GM23338 (cell line): ENCODE measurements at regions not wholly inside any gene's neighbourhood (a gene's known extent, or its start where the extent isn't known, plus 50 kb on each side); places are given as distances from the start of the nearest gene placed in this dataset.

Source experiments
- EZH2 ChIP-seq: fragments of 200-600 bp; sonication (generic); IDR thresholded peaks from one replicate; pipeline ENCODE4 v1.8.0; 2017; ENCODE audit warnings: antibody characterized with exemption, mild to moderate bottlenecking, low read depth; ENCODE audit not compliant: unreplicated experiment
- EZH2phosphoT487 ChIP-seq: fragments of 200-600 bp; sonication (generic); IDR thresholded peaks from one replicate; pipeline ENCODE4 v1.8.1; 2018; ENCODE audit warnings: antibody characterized with exemption; ENCODE audit not compliant: unreplicated experiment
- JUNB ChIP-seq: IDR thresholded peaks from one replicate; pipeline ENCODE4 v1.6.1; 2016; ENCODE audit warnings: antibody characterized with exemption; ENCODE audit not compliant: unreplicated experiment
- NANOG ChIP-seq: IDR thresholded peaks from 2 replicates; pipeline ENCODE4 v1.6.1; 2016; ENCODE audit warnings: antibody characterized with exemption, borderline replicate concordance
- POLR2AphosphoS5 ChIP-seq: IDR thresholded peaks from 2 replicates; pipeline ENCODE4 v1.6.1; 2016; ENCODE audit warnings: antibody characterized with exemption, low read depth
- STAT1 ChIP-seq: IDR thresholded peaks from one replicate; pipeline ENCODE4 v1.6.1; 2016; ENCODE audit warnings: antibody characterized with exemption; ENCODE audit not compliant: unreplicated experiment
- TF ChIP-seq, protein P1 (sequence below), 2 experiments: fragments of 200-600 bp in 1 of 2; sonication (generic) in 1 of 2; conservative IDR thresholded peaks; 2 replicates each; pipeline versions ENCODE4 v1.5.1 to v1.6.1; 2016 to 2017; ENCODE audit warnings: antibody characterized with exemption in 2 of 2, low read depth in 2 of 2, mild to moderate bottlenecking in 2 of 2, moderate library complexity in 1 of 2
- TF ChIP-seq, protein P2 (sequence below): IDR thresholded peaks from one replicate; pipeline ENCODE4 v1.6.1; 2018; ENCODE audit warnings: antibody characterized with exemption; ENCODE audit not compliant: unreplicated experiment
- TF ChIP-seq, protein P3 (sequence below): fragments of 250-450 bp; sonication (Bioruptor Pico); IDR thresholded peaks from 2 replicates; pipeline ENCODE4 v1.5.0; 2020; ENCODE audit warnings: mild to moderate bottlenecking, moderate library complexity

DNA sequence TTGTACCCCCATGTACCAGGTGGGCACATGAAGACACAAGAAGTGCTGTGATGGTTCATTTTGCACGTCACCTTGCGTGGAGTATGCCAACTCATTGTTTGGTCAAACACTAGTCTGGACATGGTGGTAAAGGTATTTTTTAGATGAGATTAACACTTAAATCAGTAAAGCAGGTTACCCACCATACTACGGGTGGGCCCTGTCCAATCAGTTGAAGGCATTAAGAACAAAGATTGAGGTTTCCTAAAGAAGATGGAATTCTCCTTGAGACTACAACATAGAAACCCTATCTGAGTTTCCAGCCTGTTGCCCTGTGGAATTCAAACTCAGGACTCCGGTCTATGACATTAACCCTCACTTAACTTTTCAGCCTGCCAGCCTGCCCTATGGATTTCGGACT lies 118.4 kb downstream of the RPLP1 start:
- TF ChIP-seq EZH2phosphoT487 (no peak), POLR2AphosphoS5 (no peak), EZH2 (no peak), JUNB (no peak), NANOG (no peak), STAT1 (no peak)
- TF ChIP-seq, protein P1, sequence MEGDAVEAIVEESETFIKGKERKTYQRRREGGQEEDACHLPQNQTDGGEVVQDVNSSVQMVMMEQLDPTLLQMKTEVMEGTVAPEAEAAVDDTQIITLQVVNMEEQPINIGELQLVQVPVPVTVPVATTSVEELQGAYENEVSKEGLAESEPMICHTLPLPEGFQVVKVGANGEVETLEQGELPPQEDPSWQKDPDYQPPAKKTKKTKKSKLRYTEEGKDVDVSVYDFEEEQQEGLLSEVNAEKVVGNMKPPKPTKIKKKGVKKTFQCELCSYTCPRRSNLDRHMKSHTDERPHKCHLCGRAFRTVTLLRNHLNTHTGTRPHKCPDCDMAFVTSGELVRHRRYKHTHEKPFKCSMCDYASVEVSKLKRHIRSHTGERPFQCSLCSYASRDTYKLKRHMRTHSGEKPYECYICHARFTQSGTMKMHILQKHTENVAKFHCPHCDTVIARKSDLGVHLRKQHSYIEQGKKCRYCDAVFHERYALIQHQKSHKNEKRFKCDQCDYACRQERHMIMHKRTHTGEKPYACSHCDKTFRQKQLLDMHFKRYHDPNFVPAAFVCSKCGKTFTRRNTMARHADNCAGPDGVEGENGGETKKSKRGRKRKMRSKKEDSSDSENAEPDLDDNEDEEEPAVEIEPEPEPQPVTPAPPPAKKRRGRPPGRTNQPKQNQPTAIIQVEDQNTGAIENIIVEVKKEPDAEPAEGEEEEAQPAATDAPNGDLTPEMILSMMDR (conservative IDR thresholded peaks at IDR 0.05; ENCODE audit: low read depth in 2 of 2): no peak
- TF ChIP-seq, protein P2, sequence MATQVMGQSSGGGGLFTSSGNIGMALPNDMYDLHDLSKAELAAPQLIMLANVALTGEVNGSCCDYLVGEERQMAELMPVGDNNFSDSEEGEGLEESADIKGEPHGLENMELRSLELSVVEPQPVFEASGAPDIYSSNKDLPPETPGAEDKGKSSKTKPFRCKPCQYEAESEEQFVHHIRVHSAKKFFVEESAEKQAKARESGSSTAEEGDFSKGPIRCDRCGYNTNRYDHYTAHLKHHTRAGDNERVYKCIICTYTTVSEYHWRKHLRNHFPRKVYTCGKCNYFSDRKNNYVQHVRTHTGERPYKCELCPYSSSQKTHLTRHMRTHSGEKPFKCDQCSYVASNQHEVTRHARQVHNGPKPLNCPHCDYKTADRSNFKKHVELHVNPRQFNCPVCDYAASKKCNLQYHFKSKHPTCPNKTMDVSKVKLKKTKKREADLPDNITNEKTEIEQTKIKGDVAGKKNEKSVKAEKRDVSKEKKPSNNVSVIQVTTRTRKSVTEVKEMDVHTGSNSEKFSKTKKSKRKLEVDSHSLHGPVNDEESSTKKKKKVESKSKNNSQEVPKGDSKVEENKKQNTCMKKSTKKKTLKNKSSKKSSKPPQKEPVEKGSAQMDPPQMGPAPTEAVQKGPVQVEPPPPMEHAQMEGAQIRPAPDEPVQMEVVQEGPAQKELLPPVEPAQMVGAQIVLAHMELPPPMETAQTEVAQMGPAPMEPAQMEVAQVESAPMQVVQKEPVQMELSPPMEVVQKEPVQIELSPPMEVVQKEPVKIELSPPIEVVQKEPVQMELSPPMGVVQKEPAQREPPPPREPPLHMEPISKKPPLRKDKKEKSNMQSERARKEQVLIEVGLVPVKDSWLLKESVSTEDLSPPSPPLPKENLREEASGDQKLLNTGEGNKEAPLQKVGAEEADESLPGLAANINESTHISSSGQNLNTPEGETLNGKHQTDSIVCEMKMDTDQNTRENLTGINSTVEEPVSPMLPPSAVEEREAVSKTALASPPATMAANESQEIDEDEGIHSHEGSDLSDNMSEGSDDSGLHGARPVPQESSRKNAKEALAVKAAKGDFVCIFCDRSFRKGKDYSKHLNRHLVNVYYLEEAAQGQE: no peak
- TF ChIP-seq, protein P3, sequence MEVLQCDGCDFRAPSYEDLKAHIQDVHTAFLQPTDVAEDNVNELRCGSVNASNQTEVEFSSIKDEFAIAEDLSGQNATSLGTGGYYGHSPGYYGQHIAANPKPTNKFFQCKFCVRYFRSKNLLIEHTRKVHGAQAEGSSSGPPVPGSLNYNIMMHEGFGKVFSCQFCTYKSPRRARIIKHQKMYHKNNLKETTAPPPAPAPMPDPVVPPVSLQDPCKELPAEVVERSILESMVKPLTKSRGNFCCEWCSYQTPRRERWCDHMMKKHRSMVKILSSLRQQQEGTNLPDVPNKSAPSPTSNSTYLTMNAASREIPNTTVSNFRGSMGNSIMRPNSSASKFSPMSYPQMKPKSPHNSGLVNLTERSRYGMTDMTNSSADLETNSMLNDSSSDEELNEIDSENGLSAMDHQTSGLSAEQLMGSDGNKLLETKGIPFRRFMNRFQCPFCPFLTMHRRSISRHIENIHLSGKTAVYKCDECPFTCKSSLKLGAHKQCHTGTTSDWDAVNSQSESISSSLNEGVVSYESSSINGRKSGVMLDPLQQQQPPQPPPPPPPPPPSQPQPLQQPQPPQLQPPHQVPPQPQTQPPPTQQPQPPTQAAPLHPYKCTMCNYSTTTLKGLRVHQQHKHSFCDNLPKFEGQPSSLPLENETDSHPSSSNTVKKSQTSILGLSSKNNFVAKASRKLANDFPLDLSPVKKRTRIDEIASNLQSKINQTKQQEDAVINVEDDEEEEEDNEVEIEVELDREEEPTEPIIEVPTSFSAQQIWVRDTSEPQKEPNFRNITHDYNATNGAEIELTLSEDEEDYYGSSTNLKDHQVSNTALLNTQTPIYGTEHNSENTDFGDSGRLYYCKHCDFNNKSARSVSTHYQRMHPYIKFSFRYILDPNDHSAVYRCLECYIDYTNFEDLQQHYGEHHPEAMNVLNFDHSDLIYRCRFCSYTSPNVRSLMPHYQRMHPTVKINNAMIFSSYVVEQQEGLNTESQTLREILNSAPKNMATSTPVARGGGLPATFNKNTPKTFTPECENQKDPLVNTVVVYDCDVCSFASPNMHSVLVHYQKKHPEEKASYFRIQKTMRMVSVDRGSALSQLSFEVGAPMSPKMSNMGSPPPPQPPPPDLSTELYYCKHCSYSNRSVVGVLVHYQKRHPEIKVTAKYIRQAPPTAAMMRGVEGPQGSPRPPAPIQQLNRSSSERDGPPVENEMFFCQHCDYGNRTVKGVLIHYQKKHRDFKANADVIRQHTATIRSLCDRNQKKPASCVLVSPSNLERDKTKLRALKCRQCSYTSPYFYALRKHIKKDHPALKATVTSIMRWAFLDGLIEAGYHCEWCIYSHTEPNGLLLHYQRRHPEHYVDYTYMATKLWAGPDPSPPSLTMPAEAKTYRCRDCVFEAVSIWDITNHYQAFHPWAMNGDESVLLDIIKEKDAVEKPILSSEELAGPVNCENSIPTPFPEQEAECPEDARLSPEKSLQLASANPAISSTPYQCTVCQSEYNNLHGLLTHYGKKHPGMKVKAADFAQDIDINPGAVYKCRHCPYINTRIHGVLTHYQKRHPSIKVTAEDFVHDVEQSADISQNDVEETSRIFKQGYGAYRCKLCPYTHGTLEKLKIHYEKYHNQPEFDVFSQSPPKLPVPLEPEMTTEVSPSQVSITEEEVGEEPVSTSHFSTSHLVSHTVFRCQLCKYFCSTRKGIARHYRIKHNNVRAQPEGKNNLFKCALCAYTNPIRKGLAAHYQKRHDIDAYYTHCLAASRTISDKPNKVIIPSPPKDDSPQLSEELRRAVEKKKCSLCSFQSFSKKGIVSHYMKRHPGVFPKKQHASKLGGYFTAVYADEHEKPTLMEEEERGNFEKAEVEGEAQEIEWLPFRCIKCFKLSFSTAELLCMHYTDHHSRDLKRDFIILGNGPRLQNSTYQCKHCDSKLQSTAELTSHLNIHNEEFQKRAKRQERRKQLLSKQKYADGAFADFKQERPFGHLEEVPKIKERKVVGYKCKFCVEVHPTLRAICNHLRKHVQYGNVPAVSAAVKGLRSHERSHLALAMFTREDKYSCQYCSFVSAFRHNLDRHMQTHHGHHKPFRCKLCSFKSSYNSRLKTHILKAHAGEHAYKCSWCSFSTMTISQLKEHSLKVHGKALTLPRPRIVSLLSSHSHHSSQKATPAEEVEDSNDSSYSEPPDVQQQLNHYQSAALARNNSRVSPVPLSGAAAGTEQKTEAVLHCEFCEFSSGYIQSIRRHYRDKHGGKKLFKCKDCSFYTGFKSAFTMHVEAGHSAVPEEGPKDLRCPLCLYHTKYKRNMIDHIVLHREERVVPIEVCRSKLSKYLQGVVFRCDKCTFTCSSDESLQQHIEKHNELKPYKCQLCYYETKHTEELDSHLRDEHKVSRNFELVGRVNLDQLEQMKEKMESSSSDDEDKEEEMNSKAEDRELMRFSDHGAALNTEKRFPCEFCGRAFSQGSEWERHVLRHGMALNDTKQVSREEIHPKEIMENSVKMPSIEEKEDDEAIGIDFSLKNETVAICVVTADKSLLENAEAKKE (CRISPR knock-in tag): no peak
